22Rv1 (cell line): ENCODE measurements at regions not wholly inside any gene's neighbourhood (a gene's known extent, or its start where the extent isn't known, plus 50 kb on each side); places are given as distances from the start of the nearest gene placed in this dataset.

Experiments
- H3K27ac ChIP-seq: fragments of 450-650 bp; 2 replicates; pipeline ENCODE4 v1.5.1; 2017
- ZFX ChIP-seq: fragments of 450-650 bp; IDR thresholded peaks from 2 replicates; pipeline ENCODE4 v1.6.1; 2017; ENCODE audit warnings: antibody characterized with exemption, borderline replicate concordance
- TF ChIP-seq, protein P1 (sequence below): fragments of 450-650 bp; IDR thresholded peaks from 2 replicates; pipeline ENCODE4 v1.5.1; 2017; ENCODE audit warnings: mild to moderate bottlenecking

DNA sequence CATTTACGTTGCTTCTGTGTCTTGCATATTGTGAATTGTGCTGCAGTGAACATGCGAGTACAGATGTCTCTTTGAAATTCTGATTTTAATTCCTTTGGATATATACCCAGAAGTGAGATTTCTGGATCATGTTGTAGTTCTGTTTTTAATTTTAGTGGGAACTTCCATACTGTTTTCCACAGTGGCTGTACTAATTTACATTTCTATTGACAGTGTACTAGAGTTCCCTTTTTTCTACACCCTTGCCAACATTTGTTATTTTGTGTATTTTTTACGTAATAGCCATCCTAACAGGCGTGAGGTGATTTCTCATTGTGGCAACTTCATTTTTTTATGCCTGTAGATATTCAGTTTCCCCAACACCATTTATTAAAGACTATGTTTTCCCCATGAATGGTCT, 144.7 kb upstream of the INHBA start:
- TF ChIP-seq, protein P1, sequence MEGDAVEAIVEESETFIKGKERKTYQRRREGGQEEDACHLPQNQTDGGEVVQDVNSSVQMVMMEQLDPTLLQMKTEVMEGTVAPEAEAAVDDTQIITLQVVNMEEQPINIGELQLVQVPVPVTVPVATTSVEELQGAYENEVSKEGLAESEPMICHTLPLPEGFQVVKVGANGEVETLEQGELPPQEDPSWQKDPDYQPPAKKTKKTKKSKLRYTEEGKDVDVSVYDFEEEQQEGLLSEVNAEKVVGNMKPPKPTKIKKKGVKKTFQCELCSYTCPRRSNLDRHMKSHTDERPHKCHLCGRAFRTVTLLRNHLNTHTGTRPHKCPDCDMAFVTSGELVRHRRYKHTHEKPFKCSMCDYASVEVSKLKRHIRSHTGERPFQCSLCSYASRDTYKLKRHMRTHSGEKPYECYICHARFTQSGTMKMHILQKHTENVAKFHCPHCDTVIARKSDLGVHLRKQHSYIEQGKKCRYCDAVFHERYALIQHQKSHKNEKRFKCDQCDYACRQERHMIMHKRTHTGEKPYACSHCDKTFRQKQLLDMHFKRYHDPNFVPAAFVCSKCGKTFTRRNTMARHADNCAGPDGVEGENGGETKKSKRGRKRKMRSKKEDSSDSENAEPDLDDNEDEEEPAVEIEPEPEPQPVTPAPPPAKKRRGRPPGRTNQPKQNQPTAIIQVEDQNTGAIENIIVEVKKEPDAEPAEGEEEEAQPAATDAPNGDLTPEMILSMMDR, result no peak
- TF ChIP-seq ZFX, result no peak
- no peak overlapping the region for H3K27ac ChIP-seq

DNA sequence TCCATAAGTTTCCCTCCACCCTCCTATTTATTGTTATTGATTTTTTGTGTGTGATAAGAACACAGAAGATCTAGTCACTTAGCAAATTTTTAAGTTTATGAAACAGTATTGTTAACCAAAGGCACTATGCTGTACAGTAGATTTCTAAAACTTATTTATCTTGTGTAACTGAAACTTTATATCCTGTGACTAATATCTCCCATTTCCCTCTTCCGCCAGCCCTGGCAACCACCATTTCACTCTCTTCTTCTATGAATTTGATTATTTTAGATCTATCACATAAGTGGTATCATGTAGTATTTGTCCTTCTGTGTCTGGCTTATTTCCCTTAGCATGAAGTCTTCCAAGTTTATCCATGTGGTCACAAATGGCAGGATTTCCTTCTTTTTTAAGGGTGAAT, 144.3 kb upstream of the INHBA start:
- no peak overlapping the region for H3K27ac ChIP-seq
- no peak for TF ChIP-seq ZFX
- TF ChIP-seq, protein P1, result no peak

DNA sequence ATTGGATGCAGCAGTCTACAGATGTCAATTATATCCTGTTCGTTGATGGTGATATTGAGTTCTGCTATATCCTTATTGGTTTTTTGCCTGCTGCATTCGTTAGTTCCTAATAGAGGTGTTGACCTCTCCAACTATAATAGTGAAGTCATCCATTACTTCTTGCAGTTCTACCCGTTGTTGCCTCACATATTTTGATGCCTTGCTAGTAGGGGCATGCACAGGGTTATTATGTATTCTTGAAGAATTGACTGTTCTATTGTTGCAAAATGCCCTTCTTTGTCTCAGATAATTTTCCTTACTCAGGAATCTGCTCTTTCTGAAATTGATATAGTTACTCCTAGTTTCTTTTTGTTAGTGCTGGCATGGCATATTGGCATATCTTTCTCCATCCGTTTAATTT, 140.1 kb upstream of the INHBA start:
- TF ChIP-seq ZFX, result no peak
- TF ChIP-seq, protein P1, result no peak
- H3K27ac ChIP-seq, result no peak overlapping the region

DNA sequence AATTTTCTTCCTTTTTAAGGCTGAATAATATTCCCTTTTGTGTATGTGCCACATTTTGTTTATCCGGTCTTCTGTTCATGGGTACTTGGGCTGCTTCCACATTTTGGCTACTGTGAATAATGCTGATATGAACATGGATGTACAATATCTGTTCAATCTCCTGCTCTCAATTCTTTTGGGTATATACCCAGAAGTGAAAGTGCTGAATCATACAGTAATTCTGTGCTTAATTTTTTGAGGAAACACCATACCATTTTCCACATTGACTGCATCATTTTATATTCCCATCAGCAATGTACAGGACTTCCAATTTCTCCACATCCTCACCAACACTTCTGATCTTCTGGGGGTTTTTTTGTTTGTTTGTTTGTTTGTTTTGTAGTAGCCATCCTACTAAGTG, 135.0 kb upstream of the INHBA start:
- H3K27ac ChIP-seq, result no peak overlapping the region
- TF ChIP-seq ZFX, result no peak
- TF ChIP-seq, protein P1, result no peak

DNA sequence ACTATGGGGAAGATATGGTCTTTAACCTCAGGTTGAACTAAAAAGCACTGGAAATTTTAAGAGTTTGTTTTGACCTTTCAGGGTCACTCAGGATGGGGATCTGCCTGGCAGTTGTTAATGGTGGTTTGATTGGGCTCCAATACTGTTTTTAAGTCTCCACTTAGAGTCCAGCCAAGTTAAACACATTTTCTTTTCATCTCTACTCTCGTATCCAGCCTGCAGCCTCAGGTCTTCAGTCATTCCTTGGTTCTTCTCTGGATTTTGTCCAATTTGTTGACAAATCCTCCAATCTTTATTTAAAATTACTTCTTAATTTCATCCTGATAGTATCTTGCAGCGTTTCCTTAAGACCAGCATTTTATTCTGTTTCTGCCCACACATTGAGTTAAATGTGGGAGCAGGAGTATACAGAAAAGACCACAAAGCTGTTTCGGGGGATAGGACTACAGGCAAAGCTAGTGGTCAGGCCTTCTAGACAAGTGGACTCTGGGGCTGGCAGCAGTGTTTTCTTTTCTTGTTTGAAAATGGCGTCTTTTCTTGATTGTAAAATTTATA, 133.2 kb upstream of the INHBA start:
- TF ChIP-seq, protein P1, result no peak
- TF ChIP-seq ZFX, result no peak
- H3K27ac ChIP-seq, result no peak overlapping the region

DNA sequence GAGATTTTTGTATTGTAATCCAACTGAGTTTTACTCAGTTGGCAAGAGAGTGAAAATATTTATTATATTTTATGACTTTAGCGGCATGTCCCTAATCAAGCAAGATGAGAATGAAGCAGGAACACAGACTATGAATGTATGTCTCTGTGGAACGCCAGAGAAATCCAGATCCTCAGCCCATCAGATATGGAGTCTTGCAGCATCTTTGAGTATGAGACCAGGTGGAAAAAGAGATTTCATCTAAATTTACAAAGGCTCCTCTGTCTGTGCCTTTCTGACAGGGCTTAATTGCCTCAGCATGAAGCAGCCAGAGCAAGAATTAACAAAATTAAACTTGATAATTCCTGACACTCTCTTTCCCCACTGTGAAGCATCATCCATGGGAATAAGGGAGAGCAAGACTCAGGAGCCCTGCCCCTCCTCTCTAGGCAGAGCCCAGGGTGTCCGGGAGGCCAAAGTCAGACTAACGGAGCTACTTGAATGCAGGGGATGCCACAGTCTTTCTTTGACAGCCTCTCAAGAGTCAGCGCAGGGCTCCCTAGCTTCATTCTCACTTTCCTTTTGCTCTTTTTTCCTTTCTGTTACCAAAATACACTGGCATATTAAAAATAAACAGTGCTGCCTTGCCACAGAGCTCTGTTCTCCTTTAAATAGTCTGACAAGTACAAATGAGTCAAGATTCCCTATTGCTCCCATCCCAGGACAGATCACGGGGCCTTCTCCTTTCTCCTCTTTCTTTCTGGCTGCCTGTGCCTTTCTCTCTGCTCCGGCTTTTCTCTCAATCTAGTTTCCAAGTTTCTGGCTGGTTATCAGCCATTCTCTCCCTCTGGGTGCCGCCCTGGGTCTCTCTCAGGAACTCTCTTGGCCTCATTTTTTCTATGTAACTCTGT, 132.2 kb upstream of the INHBA start:
- H3K27ac ChIP-seq, result no peak overlapping the region
- TF ChIP-seq, protein P1, result no peak
- no peak for TF ChIP-seq ZFX

DNA sequence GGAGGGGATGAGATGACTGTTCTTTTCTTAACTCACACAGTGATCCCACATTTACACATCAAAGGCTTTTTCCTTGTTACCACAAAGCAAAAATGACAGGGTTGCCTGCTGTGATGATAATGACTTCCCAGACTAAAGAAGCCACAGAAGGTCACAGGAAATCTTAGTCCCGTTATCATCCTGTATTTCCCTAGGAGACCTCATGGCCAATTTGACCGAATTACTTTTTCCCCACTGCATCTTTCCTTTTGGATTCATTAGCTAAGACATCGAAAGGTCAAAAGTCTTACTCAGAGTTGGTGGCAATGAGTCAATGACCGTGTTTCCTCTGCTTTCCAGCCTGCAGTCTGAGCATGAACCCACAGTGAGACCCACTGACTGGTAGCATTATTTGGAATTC, 130.1 kb upstream of the INHBA start:
- TF ChIP-seq, protein P1, result no peak
- no peak for TF ChIP-seq ZFX
- H3K27ac ChIP-seq, result no peak overlapping the region
